DMS 273 (cell line): ENCODE measurements at regions not wholly inside any gene's neighbourhood (a gene's known extent, or its start where the extent isn't known, plus 50 kb on each side); places are given as distances from the start of the nearest gene placed in this dataset.
"Not testable (repeated sequence)": the region's sequence is repeated elsewhere in the genome, so short reads cannot be mapped to it uniquely, and the experiment has no call there.

Experiments
- DNase-seq: peaks from one replicate; lab custom pipeline; 2025; ENCODE audit not compliant: unreplicated experiment; lab: John Stamatoyannopoulos, UW

DNA sequence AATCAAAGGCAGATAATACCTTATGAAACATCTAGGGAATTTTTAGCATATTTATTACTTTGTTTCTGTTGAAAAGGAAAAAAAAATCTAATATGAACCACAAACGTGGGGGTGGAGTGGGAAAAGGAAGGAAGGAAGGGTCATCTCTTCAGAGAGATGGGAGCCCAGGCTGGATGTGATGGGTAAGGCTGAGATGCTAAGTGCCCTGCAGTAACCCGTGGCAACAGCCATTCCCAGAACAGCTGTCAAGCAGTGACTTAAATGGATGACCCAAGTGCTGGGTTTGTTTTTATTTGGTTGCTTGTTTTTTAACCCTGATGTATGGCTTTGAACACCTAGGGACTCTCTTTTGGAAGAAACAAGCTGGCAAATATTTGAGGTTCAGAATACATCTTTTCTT lies 50.7 kb upstream of the KLF7 start:
- DNase-seq = peak; percentile 48

DNA sequence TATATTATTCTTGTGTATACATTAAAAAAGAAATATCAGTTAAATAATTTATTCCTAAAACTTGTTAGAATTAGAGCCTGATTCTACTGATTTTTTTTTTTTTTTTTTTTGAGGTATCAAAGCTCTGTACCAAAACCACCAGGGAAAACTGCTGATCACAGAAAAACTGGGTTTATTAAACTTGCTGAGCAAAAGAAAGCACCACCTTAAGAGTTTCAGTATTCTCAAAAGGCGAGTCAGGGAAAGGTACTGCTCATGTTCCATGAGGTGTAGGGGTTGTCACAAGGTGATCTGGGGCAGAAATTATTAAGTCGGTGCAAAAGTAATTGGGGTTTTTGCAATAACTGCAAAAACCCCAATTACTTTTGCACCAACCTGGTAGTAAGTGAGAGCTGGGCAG lies 51.7 kb upstream of the KLF7 start:
- DNase-seq = no peak

DNA sequence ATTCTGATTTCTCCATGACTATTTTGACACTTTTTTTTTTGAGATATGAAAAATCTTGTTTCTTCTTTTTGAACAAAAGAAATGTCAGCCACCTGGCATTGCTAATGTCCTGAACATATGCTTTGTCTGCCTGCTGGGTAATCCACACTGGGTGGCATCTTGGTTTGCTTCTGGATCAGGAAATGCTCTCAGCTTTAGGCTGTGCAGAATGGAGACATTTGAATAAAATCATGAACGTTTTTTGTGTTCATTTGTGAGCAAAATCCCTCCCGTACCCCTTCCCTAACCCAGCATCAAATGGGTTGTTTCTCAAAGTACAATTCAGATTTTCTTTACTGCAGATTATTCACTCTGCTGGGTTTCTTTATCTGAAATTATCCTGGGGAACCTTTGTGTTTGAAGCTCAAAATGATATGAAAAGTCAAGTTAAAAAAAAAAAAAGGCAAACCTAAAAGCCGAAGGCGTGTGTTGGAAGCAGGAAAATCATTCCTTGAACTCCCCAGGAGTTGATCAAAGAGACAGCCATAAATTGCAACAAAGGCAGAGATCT lies 53.4 kb upstream of the KLF7 start:
- DNase-seq = peak; percentile 33

DNA sequence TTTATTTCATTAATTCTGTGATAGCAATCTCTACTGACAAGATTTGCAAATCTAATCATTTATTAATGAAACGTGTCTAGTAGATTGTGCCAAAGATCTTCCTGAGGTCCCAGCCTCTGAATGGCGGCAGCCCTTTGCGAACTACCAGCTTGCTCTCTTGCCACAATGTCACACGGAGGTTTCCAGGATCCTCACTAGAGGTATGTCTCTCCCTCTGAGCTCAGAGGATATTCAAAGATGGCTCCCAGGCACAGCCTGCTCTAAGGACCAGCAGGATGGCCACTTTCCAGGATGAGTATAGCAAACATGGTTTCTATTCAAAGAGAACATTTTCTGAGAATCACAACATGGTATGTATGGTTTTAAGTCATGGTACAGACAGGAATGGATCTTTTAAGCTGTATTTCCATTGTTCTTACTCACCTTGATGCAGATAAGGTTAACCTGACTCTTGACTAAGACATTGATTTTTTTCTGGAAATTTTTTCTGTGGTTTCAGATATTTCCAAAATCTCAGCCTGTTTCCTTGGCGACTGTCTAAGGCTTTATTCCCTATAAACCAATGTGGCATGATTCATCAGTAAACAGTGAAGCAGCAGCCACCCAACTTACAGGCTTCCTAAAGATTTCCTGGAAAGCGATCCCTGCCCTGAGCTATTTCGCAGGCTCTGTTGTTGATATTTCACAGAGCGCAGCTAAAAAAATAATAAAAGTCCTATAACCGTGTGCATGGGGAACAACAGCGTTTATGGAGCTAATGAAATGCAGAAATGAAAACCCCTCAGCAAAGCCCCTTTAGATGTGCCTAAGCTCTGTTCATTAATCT lies 54.1 kb upstream of the KLF7 start:
- peak; percentile 32 for DNase-seq

DNA sequence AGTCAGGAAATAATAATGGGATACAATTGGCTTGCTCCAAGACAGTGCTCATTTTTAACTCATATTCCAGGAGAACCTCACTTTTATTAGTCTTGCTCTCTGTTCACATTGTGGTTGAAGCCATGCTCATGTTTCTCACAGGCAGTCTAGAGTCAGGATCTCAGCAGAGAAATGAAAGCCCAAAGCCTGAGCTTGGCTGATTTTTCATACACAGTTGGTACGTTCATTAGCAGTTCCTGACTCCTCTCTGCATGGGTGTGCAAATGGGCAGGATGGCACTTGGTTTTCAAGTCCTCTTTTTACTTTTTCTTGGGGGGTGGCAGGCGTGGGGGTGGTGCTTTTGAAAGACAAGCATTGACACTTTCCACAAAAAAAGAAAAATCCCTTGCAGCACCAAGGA lies 56.0 kb upstream of the KLF7 start:
- DNase-seq = no peak

DNA sequence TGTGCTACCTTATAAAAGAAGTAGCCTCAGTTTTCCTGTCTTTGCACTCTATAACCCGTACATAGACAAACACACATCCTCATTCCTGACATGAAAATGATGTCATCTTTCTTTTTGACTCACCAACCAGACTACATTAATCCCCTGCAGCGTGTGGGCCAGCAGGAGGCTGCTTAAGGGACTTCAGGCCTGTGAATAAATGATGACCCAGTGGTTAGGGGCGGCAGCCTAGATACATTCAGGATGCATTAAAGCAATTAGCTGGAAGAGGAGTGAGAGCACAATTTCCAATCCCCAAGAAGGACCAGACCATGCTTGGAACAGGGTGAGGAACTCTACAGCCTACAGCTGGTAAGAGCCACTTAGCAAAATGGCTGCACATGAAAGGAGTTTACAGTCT lies 57.3 kb upstream of the KLF7 start:
- DNase-seq = peak; percentile 2

DNA sequence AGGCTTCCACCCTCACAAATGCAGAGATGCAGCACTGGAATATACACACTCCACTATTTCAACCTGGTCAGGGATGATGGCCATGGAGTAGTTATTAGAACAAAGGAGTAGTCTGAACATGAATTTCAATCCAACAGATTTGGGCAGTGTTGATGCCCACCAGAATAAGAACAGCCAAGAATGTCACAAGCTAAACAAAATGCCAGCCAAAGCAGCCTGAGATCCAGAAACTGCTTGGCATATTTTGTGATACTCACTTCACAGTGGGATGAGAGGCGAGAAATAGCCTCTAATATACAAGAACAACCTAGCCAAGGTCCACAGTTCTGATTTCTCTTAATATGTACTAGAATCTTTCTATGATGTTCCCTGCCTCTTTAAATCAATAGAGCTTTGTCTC lies 58.6 kb upstream of the KLF7 start:
- DNase-seq = no peak

DNA sequence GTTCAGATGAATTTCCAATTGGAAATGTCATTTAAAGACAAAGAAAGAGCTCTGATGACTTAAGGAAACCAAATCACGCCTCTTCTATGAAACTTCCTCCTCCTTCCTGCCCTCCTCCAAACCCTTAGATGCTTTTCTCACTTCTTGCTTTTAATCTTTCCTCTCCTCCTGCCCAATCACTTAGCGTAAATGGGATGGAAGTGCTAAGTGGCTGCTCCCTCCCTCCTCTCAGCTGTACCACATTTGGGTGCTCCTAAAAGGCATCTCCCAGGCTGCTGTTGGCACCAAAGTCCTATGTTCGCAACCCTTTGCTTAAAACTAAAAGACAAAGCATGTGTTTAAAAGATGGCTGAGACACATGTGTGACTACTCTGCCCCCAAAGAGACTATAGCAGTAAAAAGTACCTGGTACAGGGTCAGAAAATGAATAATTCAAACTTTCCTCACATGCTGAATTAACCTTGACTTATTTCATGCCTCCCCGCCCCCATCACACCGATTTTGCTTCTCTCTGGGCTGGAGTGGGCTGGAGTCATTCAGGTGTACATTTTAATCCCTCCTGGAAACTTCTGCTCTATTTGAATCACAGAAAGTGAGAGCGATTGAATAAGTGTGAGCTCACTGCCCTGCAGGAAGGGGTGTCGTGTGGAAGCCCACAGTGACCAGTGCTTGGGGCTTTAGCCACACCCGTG lies 59.2 kb upstream of the KLF7 start:
- DNase-seq = no peak

DNA sequence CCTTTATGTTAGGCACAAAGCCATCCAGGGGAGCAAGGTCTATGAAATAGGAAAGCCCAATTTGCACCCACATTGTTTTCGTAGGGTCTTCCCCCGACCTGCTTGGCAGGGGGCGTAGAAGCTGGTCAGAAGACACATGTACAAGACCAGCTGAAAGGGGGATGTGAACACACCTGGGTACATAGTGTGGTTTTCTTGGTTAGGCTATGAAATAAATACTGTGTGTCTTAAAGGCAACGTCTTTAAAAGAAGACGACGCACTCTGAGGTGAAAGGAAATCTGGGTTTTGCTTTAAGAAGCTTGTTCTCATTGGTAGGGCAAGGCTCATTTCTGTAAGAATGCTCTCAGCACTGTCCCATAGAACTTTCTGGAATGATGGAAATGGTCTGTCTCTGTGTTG lies 60.0 kb upstream of the KLF7 start:
- DNase-seq = no peak

DNA sequence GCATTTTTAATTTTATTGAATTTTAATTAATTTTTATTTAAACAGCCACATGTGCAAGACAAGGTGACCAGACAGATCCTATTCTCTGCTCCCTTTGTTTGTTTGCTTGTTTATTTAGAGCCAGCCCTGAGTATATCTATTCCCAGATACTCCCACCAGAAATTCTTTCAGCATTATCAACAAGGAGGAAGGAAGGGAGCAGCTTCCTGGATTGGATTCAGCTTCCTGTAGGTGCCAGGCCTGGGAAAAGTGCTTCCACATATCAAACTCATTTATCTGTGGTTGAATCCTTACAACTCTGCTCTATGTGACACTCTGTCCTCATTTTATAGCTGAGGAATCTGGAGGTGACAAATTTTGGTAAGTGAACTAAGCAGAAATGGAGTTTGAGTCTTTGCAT lies 60.5 kb upstream of the KLF7 start:
- no peak for DNase-seq

DNA sequence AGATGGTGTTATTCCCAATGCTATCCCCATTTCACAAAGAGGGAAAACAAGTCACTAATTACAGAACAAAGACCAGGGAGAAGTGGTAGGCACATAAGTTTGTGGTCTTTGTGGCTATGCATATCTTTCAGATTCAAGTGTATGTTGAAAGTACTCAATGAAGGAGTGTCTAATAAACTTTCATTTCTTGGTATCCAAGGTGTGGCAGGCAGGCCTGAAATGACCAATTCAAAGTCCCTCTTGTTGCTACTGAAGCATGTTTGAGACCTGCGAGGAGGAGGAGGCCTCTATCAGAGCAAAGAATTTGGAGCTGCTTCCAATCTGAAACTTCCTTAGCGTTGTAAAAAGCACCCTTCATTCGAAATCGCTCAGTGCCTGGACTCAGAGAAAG lies 60.9 kb upstream of the KLF7 start:
- DNase-seq = no peak

DNA sequence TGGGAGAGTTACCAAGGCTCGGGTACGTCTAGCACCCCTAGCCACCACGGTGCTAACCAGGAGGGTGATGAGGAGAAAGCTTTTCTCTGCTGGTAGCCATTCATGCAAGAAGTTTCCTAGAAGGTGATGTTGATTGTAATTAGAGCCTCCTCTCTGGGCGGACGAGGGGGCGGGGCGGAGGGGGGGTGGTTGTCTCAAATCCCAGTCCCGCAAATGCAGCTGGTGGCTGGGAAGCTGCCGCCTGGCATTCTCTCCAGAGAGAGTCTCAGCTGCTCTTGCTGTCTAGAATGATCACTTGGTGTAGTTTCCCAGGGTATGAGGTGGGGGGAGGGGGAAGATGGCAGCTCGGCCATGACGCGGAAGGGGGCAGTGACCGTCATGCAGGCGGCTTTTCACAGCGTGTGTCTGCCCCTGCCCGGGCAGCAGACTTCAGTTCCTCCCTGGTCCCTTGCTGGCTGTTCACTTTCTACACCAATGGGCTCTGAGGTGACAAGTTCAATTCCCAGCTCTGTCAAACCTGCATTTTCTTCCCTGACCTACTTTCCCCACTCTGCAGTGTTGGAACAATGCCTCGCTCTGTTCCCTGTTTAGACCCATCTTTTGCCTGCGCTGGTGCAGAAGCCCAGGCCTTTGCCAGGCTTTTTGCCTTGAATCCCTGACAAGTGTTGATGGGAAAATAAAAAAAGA lies 61.5 kb upstream of the KLF7 start:
- peak; percentile 28 for DNase-seq

DNA sequence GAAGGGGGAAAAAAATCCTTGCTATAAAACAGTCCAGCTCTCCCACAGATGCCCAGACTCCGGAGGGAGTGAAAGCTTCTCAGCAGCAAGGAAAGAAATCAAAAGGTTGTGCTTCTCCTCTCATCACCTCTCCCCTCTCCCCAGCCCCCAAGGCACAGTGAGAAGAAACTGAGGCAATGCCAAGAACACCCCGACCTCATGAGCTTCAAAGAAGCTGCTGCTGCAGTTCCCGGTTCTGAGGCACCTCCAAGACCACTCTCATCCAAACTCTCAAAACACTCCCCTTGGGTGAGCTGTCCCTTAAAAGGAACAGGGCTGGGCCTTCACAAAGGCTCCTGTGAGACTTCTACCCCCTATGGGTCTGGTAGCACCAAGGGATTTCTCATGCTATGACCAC lies 62.0 kb upstream of the KLF7 start:
- DNase-seq = no peak

DNA sequence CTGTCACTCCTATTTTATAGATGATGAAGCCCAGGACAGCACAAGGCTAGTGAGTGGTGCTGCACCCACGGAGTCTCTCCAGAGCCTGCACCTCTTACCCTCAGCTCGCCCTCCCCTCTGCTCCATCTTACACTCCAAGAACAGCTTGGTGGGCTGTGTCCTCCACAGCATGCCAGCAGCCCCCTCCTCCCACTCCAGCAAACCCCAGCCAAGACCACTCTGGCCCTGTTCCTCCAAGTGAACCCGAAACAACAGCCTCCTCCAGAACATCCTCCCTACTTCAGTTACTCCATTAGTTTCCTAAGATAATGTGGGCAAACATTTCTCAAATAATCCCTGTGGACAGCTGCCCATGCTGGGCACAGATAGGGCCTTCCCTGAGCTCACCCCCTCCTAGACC lies 62.7 kb upstream of the KLF7 start:
- DNase-seq = no peak

DNA sequence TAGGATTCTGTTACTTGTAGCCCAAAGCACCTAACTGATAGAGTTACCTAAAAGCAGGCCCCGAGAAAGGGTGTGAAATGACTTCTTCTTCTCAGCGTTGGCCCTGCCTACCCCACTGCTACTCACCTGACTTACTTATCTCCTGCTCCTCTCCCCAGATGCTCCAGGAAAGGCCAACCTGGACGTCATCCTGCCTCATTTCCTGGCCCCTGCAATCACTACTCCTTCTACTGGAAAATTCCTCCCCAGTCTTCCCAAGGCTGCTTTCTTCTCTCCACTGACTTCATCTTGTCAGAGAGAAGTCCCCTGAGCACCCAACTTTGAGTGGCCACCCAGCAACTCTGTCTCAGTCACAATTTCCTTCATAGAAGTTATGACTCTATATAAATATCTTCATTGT lies 63.4 kb upstream of the KLF7 start:
- DNase-seq = no peak

DNA sequence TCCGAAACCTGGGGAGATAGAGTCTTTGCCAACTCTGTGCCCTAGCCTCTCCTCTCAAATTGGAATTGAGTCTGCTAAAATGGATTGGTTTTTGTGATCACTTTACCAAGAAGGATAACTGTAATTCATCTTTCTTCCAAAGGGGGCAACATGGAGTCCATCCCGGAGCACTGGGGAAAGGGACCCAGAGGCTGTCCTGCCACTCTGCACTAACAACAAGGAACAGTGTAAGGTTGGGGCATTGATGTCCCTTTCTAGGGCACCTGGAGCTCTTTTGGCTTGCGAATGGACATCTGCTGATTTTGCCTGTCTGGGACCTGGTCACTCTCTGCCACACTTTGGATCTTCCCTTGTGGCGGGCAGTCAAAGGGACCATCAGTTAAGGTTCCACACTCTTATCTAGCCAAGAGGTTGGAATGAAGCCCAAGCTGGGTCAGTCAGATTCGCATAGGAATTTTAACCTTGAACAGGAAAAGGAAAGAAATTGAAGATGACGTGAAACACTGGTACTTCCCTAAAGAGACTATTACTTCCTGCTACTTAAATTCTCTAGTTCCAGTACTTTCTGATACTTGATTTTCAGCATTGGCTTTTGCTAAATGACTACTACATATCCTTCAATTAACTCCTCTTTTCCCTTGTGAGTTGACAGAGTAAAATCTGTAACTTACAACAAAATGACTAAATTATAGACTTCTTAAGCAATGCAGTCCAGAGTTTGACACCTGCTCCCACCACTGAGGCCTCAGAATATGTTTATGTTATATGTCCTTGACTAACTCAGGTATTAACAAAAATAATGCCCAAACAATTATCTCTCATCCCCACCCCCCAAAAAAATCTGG lies 64.7 kb upstream of the KLF7 start:
- peak; percentile 67 for DNase-seq

DNA sequence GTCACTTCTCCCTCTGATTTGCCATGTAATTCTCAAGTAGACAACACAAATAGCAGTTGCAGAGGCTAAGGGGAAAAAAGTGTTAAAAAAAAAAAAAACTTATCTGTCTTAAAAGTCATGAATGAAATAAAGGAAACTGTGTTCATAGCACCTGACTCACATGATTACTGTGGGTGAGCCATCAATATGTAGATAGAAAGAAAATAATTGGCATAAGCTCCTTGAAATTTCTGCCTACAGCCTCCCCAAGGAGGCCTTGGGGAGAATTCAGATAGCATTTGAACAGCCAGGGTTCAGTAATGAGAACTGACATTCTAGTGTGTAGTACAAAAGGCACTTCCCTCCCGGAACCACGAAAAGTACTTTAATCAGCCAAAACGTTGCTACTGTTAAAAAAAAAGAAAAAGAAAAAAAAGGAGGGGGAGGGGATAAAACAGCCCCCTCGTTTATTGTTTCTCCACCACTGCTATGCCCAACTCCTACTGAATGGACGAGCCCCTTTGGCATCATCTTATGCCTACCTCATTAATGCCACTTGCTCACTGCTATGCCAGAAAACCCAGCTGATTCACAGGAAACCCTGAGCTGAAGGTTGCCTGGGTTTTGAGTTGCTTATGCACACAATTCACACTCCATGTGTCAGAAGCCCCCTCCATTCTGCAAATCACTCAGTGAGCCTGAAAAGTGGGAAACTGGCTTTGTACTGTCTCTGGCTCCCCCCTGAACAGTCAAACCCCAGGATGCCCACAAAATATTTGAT lies 65.5 kb upstream of the KLF7 start:
- DNase-seq = no peak

DNA sequence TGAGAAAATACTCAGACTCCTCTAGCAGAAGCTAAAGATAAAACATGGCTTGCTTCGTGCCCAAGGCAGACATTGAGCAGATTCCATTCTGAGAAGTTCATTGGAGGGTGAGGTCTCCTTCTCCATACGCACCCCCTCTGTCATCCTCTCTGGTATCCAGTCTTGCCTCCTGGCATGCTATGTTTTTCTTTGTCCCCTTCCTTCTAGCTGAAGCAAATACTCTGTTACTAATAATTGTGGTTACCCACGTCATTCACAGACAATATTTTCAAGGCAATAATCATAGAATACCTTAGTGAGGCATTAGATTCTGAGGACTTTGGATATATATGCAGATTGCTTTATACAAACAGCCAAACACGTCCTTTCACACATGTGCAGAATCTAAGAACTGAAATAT lies 66.2 kb upstream of the KLF7 start:
- DNase-seq = no peak

DNA sequence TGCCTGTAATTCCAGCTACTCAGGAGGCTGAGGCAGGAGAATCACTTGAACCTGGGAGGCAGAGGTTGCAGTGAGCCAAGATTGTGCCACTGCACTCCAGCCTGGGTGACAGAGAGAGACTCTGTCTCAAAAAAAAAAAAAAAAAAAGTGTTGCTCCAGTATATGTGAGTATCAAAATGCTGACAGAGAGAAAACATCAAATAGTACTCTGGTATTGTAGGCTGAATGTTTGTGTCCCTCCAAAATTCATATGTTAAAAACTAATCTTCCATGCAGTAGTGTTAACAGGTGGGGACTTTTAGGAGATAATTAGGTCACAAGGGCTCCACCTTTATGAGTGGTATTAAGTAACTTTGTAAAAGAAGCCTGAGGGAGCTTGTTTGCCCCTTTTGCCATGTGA lies 67.4 kb upstream of the KLF7 start:
- not testable (repeated sequence) for DNase-seq

DNA sequence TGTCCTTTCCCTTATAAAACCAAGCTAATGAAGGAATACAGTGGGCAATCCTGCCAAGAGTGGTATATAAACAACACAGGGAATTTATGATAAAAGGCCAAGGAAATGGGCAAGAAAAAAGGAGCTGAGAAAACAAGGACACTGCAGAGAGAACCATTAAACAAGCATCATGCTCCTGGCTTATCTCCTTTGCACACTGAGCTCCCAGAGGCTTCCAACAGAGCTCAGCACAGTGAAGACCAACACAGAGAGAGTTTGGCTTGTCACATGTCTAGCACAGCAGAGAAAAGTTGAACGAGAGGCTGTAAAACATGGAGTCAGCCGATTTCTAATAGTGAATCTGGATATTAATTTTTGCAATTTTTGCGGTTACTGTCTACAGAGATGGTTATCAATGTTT lies 68.0 kb upstream of the KLF7 start:
- no peak for DNase-seq
